COR-L47 (cell line): ENCODE measurements at regions not wholly inside any gene's neighbourhood (a gene's known extent, or its start where the extent isn't known, plus 50 kb on each side); places are given as distances from the start of the nearest gene placed in this dataset.
"Not testable (repeated sequence)": the region's sequence is repeated elsewhere in the genome, so short reads cannot be mapped to it uniquely, and the experiment has no call there.

Experiments
- DNase-seq: peaks from one replicate; lab custom pipeline; 2025; lab: John Stamatoyannopoulos, UW

GRCh38 chr2:156005999-156006712 lies 326.4 kb downstream of the NR4A2 start:
- DNase-seq = no peak

DNA sequence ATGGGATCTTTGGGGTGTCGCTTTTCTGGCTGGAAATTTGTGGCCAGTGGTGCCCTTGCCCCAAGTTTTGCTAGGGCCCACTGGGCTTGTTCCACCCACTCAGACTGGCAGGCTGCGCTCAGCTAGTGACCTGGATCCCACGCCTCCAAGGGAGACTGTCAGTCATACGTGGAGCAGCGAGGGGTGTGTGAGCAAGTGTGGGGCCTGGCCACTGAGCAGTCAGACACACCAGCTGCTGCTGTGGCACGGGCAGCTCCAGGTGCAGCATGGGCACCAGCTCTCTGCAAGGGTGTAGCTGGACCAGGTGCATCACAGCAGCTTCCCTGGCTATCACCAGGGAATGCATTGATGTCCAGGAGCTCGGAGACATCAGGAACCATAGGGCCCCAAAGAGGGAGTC lies 327.0 kb downstream of the NR4A2 start:
- no peak for DNase-seq

GRCh38 chr2:156004459-156004858 lies 328.1 kb downstream of the NR4A2 start:
- no peak for DNase-seq

DNA sequence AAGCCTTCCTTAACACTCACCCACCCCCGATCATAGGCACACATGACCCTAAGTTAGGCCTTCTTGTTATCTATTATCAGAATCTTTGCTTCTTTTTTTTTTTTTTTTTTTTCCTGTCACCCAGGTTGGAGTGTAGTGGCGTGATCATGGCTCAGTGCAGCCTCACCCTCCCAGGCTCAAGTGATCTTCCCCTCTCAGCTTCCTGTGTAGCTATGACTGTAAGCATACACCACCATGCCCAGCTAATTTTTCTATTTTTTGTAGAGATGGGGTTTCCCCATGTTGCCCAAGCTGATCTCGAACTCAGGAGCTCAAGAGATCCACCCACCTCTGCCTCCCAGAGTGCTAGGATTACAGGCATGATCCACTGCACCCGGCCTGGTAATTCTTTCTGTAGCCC lies 328.7 kb downstream of the NR4A2 start:
- DNase-seq = no peak

- no peak for DNase-seq
These were observed 330.7 kb downstream of the NR4A2 start for GRCh38 chr2:156001851-156002250.

- DNase-seq = no peak
These were observed 335.0 kb downstream of the NR4A2 start for GRCh38 chr2:155997538-155997937.

- no peak for DNase-seq
These were observed 338.2 kb downstream of the NR4A2 start for GRCh38 chr2:155994315-155994714.

- DNase-seq = no peak
These were observed 348.7 kb downstream of the NR4A2 start for GRCh38 chr2:155983845-155984244.

- no peak for DNase-seq
These were observed 350.4 kb downstream of the NR4A2 start for GRCh38 chr2:155982135-155982534.

- DNase-seq = no peak
These were observed 351.5 kb downstream of the NR4A2 start for GRCh38 chr2:155980941-155981560.

DNA sequence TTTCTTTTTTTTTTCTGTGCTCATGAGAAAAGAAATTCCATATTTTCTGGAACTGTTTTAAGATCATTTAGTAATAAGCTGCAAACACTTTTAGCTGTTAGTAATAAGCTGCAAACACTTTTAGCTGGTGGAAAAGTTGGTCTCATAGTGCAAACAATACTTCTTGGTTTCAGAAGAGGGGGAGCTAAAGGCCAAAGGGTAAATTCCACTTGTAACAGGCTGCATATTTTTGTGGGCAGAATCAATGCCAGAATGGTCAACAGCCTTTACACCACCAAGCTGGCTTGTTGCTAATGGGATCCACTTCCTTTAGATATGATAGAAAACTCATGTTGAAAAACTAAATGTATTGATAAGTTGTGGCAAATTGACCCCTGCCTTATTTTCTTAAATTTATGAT lies 356.8 kb downstream of the NR4A2 start:
- no peak for DNase-seq

GRCh38 chr2:155972916-155973315 lies 359.6 kb downstream of the NR4A2 start:
- DNase-seq = no peak

- not testable (repeated sequence) for DNase-seq
These were observed 366.5 kb downstream of the NR4A2 start for GRCh38 chr2:155966064-155966471.

GRCh38 chr2:155965415-155966063 lies 367.0 kb downstream of the NR4A2 start:
- no peak for DNase-seq

DNA sequence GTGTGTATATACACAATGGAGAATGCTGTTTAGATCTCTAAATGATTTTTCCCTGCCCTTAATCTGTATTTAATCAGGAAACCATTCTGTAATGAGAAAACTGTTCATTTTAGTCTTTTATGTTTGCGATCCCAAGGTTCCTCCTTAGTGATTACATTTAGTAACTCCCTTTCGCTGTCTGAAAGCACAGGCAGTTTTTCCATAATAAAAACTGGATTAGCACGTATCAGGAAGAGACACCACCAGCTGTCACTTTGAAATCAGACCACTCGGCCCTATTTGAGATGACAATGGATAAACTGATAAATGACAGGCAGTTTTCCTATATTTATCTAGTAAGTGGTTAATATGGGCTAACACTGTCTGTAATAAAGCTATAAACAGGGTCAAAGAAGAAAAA lies 370.9 kb downstream of the NR4A2 start:
- DNase-seq = no peak

- DNase-seq = no peak
These were observed 373.7 kb downstream of the NR4A2 start for GRCh38 chr2:155958834-155959233.

DNA sequence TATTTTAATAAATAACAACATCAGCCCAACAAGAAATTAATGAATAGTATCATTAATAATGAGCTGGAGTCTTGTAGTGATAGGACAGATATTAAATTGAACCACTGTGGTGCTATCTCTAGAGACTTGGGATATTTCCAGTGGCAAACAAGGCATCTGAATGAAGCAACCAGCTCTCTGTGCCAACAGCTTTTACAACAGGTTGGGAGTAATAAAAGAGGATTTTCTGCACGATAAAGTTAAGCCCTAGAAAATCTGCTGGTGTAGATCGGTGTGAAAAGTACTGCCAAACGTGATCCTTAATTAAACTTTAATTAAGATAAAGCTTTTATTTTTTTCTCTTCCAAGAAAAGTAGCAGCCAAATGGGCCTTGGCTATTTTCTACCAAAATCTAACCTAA lies 385.5 kb downstream of the NR4A2 start:
- no peak for DNase-seq

- no peak for DNase-seq
These were observed 388.3 kb downstream of the NR4A2 start for GRCh38 chr2:155944218-155944617.

DNA sequence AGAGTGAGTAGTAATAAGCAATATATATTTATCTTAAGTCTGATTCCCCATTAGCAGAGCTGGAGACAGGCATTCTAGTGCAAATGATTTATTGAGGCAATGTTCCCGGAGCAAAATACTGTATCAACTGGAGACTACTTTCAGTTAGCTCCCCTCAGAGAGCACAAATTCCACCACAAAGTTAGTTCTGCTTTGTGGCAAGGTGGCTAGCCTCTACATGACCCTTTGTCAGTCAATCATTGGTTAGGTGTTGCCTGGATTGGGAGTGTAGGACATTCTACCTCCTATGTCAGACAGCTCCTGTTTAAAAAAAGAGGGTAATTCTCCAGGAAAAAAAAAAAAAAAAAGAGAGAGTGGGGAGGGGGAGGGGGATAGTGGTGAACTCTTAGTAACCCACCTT lies 402.2 kb downstream of the NR4A2 start:
- DNase-seq = no peak

DNA sequence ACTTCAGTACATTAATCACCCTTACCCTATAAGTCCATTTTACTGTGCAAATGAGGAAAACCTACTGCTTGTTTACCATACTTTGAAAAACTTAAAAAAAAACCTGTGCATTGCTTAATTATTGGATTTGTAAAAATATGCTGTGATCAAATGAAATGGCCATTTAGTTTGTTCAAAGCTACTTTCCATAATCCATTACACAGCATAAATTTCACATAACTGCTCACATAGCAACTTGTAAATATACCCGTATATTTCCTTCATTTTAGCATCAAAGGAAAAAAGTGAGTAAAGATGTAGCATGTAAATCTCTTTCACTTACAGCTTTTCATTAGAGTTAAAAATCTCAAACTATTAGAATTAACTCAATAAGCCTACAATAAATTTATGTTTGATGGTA lies 415.1 kb downstream of the NR4A2 start:
- DNase-seq = no peak

DNA sequence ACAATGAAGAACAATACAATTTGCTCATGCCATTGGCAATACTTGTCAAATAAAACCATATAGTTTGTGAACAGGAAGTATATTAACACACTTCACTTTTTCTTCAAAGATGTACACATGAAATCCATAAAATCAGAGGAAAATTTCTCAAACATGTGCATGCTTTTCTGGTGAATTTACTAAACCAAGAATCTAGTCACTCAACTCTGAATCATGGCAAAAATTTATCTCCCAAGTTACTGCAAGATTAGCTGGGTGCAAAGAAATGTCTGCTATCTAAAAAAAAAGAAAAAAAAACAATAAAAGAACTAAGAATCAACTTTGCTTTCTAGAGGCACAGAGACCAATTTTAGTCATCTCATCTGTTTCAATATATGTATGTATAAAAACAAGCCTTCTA lies 419.2 kb downstream of the NR4A2 start:
- no peak for DNase-seq

DNA sequence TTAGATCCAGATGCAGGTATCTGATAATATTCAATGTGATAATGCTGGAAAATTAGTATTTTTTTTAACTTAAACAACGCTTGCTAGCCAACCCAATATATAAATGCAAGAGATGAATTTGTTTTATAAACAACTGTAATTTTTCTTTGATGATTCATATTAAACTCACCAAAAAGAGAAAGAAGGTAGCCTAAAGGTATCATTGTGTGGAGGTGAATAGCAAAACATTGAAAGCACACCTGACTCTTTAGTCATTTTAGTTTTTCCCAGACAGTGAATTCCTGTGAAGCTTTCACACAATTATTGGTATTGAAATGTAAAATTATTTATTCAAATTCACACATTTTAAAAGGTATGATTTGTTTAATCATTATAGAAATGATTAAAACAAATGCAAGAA lies 424.0 kb downstream of the NR4A2 start:
- no peak for DNase-seq

- DNase-seq = no peak
These were observed 425.3 kb downstream of the NR4A2 start for GRCh38 chr2:155907211-155907610.
